Globus pallidus (tissue), 1 donor: ENCODE measurements at regions not wholly inside any gene's neighbourhood (a gene's known extent, or its start where the extent isn't known, plus 50 kb on each side); places are given as distances from the start of the nearest gene placed in this dataset.
"Not testable (repeated sequence)": the region's sequence is repeated elsewhere in the genome, so short reads cannot be mapped to it uniquely, and the experiment has no call there.

ENCODE experiments used
- DNase-seq: peaks from one replicate; pipeline ENCODE4 v3.0.0-alpha.2; 2015; ENCODE audit warnings: low spot score

DNA sequence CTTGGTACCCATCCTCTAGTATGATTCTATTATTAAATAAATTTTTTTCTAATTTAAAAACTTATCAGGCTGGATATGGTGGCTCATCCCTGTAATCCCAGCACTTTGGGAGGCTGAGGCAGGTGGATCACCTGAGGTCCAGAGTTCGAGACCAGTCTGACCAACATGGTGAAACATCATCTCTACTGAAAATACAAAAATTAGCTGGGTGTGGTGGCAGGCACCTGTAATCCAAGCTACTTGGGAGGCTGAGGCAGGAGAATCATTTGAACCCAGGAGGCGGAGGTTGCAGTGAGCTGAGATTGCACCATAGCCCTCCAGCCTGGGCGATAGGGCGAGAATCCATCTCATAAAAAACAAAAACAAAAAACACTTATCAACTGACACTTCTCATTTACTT lies 639.0 kb downstream of the IRS1 start:
- not testable (repeated sequence) for DNase-seq

- no peak for DNase-seq
Observed at GRCh38 chr2:226159875-226160479, 639.6 kb downstream of the IRS1 start.

- DNase-seq, result no peak
Observed at GRCh38 chr2:226158940-226159339, 640.7 kb downstream of the IRS1 start.

GRCh38 chr2:226158229-226158628 lies 641.4 kb downstream of the IRS1 start:
- DNase-seq, result no peak

DNA sequence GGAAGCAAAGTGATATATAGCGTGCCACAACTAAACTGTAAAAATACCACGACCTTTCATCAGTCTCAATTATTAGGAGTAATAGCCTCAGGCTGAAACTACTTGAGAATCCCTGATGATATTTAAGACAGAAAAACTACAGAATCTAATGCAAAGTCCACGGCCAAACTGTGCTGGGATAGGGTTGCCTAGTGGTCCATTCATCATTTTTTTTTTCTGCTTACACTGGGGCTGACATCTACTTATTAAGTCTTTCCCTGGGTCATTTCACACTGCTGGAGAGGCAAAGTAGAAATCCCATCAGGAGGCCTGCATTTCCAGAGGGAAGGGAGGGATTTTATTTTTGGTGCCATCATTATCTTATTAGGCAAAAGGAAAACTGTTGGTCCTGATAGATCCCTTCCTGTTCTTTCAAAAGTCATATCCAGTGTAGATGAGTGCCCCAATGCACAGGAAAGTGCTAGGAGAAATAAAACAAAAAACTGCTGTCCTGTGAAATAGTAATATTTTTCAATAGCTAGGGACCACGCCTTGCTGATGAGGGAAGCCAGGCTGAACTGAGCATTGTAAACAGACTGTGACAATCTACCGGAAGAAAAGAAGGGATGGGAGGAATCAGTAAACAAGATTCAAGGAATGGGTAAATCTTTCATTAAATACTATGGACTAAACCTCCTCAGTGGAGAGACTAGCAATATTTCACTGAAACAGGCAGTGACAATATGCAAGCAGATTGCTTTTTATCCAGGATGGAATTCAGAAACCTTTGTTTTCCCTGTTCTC lies 644.3 kb downstream of the IRS1 start:
- no peak for DNase-seq

DNA sequence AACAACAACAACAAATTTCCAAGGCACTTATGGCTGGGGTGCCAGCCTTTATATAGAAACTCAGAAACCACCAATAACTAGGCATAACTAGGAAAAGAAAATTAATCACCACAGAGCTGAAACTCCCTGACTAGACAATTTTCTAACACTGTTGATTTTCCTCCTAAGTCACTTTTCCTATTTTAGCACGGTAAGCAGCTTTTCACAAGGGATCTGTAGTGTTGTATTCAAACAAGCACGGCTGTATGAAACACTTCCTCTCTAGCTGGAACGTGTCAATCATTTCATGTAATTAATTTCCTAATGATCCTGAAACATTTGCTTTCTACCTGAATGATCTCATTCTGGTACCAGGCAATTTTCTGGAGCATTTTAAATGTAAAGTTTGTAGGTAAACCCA lies 645.0 kb downstream of the IRS1 start:
- DNase-seq, result no peak

DNA sequence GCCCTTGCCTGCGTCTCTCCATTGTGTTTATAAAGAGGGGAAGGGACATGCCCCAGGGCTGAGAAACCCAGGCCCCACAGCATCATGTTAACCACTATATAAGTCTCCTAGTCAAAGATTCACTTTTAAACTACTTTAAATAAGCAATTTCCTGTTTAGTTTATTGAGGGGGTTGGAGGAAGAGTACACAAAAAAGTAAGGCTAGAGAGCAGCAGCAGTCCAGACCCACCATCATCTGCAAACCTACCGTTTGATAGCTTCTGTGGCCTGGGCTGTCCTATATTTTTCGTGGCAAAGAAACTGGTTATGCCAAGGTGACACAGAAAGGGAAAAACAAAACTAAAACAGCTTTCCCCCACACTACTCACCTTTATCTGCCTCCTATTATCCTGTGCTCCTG lies 646.1 kb downstream of the IRS1 start:
- no peak for DNase-seq

DNA sequence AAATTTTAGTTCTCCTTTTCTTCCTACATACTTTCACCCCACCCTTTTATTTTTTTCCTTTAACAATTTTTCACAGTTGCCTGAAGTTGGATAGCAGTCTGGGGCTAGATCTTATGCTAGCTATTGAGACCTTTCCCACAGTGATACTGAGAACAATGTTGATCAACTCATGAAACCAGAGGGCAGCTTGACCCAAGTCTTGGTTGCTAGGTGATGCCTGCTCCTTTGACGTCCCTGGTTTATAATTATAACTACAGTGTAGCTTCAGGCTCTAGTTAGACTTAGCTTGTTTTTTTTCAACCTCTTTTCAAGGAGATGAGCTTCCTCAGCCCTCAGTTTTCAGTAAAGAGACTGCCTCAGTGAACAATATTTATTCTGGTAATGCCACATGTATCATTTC lies 648.5 kb downstream of the IRS1 start:
- DNase-seq, result no peak

DNA sequence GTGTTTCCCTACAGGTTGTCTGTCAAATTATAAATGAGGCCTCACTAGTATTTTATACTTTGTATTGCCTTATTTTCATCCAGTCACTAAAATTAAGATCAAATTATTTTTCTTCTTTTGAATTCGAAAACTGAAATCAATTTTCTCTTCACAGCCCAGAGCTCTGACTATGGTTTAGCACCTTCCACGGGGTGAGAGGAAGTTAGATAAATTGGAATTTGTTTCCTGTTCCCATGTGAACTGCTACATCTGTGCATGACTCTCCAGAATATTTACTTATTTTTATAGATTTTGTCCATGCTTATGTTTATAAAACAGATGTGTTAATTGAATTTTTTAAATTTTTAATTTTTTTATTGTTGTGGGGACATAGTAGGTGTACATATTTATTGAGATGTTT lies 656.5 kb downstream of the IRS1 start:
- DNase-seq, result no peak

DNA sequence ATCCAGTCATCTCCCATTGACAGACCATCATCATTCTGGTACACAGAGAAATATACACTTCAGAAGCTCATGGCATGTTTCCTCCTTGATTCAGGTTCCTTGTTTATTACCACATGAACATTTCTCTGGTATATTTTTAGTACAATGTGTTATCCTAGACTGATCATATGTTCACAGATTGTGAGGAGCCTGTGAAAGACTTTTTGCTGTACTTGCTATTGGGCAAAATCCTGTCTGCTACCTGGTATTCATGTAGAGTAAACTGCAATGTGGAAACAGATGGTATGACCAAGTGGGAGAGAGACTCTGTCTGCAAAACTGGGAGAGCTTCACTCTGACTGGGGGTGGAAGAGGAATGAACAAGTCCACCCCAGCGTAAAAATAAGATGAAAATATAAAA lies 657.2 kb downstream of the IRS1 start:
- no peak for DNase-seq

- DNase-seq, result no peak
Observed at GRCh38 chr2:226140594-226140993, 659.0 kb downstream of the IRS1 start.

GRCh38 chr2:226139759-226140158 lies 659.9 kb downstream of the IRS1 start:
- peak; percentile 5 for DNase-seq

DNA sequence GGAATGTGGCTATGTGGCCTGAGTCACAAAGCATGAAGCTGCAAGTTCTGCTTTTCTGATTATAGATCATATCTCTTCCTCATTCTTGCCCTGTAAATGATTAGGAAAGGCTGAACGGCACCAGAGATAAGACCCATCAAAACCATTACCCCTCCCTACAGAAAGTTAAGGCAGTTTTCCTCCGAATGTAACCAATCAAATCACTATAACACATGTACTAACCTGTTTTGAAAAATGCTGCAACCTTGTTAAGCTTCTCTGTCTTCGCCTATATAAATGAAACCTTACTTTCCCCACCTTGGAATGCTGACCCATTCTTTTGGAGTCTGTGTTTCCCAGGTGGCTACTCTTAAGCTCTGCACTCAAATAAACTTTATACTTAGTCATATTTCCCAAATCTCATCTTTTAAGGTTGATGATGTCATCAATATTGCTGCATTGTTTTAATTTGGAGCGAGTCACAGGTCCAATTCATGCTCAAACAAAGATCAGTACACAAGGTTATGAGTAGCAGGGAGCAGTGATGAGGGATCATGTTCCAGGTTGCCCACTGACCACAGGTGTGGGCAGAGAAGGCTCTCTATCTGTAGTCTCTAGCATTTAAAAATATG lies 662.3 kb downstream of the IRS1 start:
- no peak for DNase-seq

DNA sequence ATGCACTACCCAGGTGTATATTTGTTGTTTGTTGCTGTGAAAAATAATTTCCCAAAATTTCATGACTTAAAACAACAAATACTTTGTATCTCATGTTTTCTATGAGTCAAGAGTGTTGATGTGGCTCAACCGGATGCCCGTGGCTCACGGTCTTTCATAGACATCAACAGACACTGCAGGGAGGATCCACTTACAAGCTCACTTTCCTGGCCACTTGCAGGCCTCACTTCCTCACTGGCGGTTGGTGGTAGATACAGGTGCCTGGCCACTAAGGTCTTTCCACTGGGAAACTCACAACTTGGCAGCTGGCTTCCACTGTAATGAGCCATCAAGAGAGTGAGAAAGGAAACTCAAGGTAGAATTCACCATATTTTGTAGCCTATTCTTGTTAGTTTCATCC lies 662.9 kb downstream of the IRS1 start:
- no peak for DNase-seq

DNA sequence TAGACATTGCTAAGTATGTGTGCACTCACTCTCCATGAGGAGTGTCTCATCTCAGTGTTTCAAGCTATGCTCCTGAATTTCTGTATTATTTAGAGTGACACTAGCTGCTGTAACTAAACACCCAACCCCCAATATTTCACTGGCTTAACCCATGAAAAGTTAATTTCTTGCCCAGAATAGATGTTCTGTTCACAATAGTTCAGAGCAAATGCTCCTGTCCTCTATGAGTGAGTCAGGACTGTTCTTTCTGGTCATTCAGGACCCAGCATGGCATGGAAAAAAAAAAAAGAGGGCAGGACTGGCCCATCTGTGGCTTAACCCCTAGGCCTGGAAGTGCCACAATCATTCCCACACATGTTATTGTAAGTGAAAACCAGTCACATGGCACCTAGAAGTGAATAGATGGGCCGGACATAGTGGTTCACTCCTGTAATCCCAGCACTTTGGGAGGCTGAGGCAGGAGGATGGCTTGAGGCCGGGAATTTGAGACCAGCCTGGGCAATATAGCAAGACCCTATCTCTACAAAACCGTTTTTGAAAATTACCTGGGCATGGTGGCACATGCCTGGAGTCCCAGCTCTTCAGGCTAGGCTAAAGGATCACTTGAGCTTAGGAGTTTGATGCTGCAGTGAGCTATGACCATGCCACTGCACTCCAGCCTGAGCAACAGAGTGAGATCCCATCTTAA lies 663.6 kb downstream of the IRS1 start:
- DNase-seq, result no peak

GRCh38 chr2:226132323-226133215 lies 667.1 kb downstream of the IRS1 start:
- no peak for DNase-seq

- no peak for DNase-seq
Observed at GRCh38 chr2:226131299-226131784, 668.3 kb downstream of the IRS1 start.

DNA sequence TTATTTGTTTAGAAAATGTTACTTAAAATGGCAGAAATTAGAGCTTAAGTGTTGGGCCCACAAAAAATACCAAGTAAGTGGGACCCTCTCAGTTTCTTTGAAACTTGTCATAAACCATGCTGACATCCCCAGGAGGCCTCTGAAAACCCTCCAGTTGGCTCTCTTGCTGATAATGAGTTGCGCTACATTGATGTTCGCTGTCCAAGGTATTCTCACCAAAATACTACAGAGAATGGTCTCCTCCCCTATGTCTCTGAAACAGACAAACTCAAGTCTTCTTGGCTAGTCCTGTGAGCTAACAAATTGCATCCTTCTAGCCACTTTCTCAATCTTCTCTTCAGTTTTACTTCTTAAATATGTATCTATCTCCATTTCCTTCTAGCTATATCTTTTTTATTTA lies 669.4 kb downstream of the IRS1 start:
- no peak for DNase-seq

DNA sequence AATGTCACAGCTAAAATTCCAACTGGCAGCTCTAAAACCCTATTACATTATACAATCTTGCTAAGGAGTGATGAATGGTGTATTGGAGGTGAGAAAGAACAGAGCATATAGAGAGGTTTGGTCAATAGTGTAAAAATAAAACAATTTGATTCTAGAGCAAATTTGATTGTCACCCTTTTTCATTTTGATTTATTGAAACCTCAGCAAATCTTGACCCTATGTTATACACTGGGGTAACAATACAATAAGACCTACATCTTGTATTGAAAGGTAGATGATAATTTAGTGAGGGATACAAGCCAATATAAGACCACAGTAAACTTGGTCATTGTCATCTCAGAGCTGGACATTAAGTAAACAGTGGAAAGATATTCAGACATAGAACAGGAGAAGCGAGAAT lies 671.9 kb downstream of the IRS1 start:
- DNase-seq, result no peak

DNA sequence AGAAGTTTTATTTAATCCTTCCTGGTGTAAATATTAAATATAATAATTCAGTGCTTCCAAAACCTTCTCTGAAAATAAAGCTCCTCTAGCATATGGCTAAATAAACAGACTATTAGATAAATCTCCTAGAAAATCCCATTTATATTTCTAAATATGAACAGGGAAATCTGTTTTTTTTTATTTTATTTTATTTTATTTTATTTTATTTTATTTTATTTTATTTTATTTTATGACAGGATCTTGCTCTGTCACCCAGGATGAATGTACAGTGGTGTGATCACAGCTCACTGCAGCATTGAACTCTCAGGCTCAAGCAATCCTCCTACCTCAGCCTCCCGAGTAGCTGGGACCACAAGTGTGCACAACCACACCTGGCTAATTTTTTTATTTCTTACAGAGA lies 673.5 kb downstream of the IRS1 start:
- DNase-seq, result no peak

- no peak for DNase-seq
Observed at GRCh38 chr2:226125176-226125883, 674.3 kb downstream of the IRS1 start.
